ENCODE measurements at regions not wholly inside any gene's neighbourhood (a gene's known extent, or its start where the extent isn't known, plus 50 kb on each side); places are given as distances from the start of the nearest gene placed in this dataset.

- DNase-seq: no peak
These were observed 53.0 kb upstream of the DUSP10 start for GRCh38 chr1:221794935-221795334.

DNA sequence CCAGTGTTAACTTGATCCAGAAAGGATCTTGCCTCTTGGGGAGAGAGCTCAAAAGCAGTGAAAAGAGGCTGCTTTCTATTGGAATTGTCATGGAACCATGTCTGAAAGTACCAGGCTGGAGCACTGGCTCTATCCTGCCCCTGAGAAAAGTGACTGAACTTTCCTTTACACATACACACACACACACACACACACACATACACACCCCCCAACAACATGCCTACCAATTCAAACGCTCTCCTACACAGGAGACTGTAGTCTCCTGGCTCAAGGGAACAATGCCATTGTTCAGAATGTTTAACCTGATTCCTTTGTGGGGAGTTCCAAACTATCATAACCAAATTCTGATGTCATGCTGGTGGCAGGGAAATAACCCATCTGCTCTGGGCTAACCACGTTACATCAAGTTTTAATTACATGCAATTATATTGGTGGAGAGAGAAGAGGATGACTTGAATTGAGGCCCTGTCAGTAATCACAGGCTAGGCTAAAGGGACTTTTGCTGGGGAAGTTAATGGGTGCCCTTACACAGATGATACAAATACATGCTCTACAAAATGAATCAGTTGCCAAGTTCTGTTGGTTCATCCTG is 52.3 kb upstream of the DUSP10 start:
- DNase-seq: no peak

- no peak for DNase-seq
These were observed 51.7 kb upstream of the DUSP10 start for GRCh38 chr1:221793439-221794078.

DNA sequence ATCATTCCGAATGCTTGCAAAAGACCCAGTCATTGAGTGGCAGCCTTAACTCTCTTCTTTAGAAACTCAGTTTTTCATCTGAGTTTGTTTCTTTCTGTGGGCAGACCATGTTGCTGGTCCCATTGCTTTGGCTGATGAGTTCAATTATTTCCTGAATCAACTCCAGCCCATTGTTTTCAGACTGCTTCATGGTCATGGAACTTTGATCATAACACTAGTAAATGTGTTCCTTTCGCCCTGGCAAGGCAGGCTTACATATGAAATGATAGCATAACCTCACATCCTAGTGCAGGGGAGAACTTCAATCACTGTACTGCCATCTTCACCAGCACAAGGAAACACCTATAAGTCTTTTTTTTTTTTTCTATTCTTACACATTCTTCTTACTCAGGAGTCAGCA is 50.0 kb upstream of the DUSP10 start:
- no peak for DNase-seq
